ENCODE measurements at regions not wholly inside any gene's neighbourhood (a gene's known extent, or its start where the extent isn't known, plus 50 kb on each side); places are given as distances from the start of the nearest gene placed in this dataset.

- H3K4me2 ChIP-seq, result peak overlapping the region; percentile 37
- peaks cover 41% of the 10 kb centered on the region for H3K4me1 ChIP-seq (replicated peaks; ENCODE audit: insufficient read depth)
- peaks cover 25% of the 10 kb centered on the region for H3F3A ChIP-seq (ENCODE audit: insufficient read depth, low read depth)
- H3K27ac ChIP-seq, result peak overlapping the region; percentile 35
- BruUV-seq (replicated peaks), result no TSS peak
- H3K36me3 ChIP-seq (ENCODE audit: low read depth), result no peaks in the 10 kb centered on the region
- H3K9me3 ChIP-seq (ENCODE audit: insufficient read depth, low read depth), result peaks cover 3% of the 10 kb centered on the region; the same call in 1 of the 2 replicates
- intact Hi-C loops (cut with micrococcal nuclease; ENCODE audit: unreplicated experiment), result loop anchor here (1.0 to 10.0 kb wide), 8 partner anchors 62 to 398 kb away; partner anchors contain the start of gene BCL6
- no peak overlapping the region for H3K4me3 ChIP-seq
- H3K27me3 ChIP-seq (ENCODE audit: insufficient read depth, low read depth), result no peaks in the 10 kb centered on the region
- H3K79me2 ChIP-seq (ENCODE audit: low read depth), result no peaks in the 10 kb centered on the region
- H4K20me1 ChIP-seq (ENCODE audit: insufficient read depth), result no peaks in the 10 kb centered on the region
- ChIA-PET CTCF (no interaction called here), POLR2A (ENCODE audit: unreplicated experiment) (no interaction called here)
- peak in 1 of 2 experiments; percentile 89 for DNase-seq
- no peak for TF ChIP-seq CTCF (conservative IDR thresholded peaks at IDR 0.05)
- H3K9me2 ChIP-seq (ENCODE audit: insufficient read depth), result no peaks in the 10 kb centered on the region
- H2AFZ ChIP-seq, result no peak overlapping the region
Observed at GRCh38 chr3:188036375-188037194, 117.4 kb upstream of the LPP start.

GRCh38 chr3:188037195-188037718, 116.7 kb upstream of the LPP start:
- CTCF ChIA-PET, result interaction anchor here (0.6 to 1.1 kb wide), 2 partner anchors 292 to 300 kb away, joined by 5 to 11 read pairs; partner anchors contain the start of gene BCL6
- BruUV-seq (replicated peaks), result no TSS peak
- peak in 1 of 2 experiments; percentile 36 for DNase-seq
- H3K27me3 ChIP-seq (ENCODE audit: insufficient read depth, low read depth), result no peaks in the 10 kb centered on the region
- no peak overlapping the region for H2AFZ ChIP-seq
- no peaks in the 10 kb centered on the region for H3K36me3 ChIP-seq (ENCODE audit: low read depth)
- H3K4me3 ChIP-seq, result no peak overlapping the region
- H3K9me2 ChIP-seq (ENCODE audit: insufficient read depth), result no peaks in the 10 kb centered on the region
- H4K20me1 ChIP-seq (ENCODE audit: insufficient read depth), result no peaks in the 10 kb centered on the region
- intact Hi-C loops (cut with micrococcal nuclease; ENCODE audit: unreplicated experiment), result loop anchor here (1.0 to 10.0 kb wide), 8 partner anchors 62 to 398 kb away; partner anchors contain the start of gene BCL6
- peaks cover 30% of the 10 kb centered on the region for H3F3A ChIP-seq (ENCODE audit: insufficient read depth, low read depth)
- H3K9me3 ChIP-seq (ENCODE audit: insufficient read depth, low read depth), result peaks cover 3% of the 10 kb centered on the region; the same call in 1 of the 2 replicates
- peak overlapping the region; percentile 37 for H3K4me2 ChIP-seq
- H3K4me1 ChIP-seq (replicated peaks; ENCODE audit: insufficient read depth), result peaks cover 47% of the 10 kb centered on the region
- POLR2A ChIA-PET (ENCODE audit: unreplicated experiment), result interaction anchor here (0.5 to 0.7 kb wide), 2 partner anchors 110 to 224 kb away, joined by 4 read pairs; no protein-coding TSS in a partner anchor
- TF ChIP-seq CTCF (conservative IDR thresholded peaks at IDR 0.05) (peak; percentile 64), EZH2 (IDR thresholded peaks at IDR 0.05; ENCODE audit: low read depth) (no peak)
- no peaks in the 10 kb centered on the region for H3K79me2 ChIP-seq (ENCODE audit: low read depth)
- H3K27ac ChIP-seq, result peak overlapping the region; percentile 35

GRCh38 chr3:188037965-188038581, 115.9 kb upstream of the LPP start:
- Histone ChIP-seq H3K4me3 (no peak overlapping the region), H3K27ac (no peak overlapping the region), H3K4me2 (peak overlapping the region; percentile 37), H4K20me1 (ENCODE audit: insufficient read depth) (no peaks in the 10 kb centered on the region), H2AFZ (no peak overlapping the region), H3K79me2 (ENCODE audit: low read depth) (no peaks in the 10 kb centered on the region), H3K27me3 (ENCODE audit: insufficient read depth, low read depth) (no peaks in the 10 kb centered on the region), H3F3A (ENCODE audit: insufficient read depth, low read depth) (peaks cover 31% of the 10 kb centered on the region), H3K36me3 (ENCODE audit: low read depth) (no peaks in the 10 kb centered on the region), H3K9me2 (ENCODE audit: insufficient read depth) (no peaks in the 10 kb centered on the region), H3K4me1 (replicated peaks; ENCODE audit: insufficient read depth) (peaks cover 47% of the 10 kb centered on the region), H3K9me3 (ENCODE audit: insufficient read depth, low read depth) (peaks cover 3% of the 10 kb centered on the region; the same call in 1 of the 2 replicates)
- CTCF ChIA-PET, result interaction anchor here (0.8 to 1.1 kb wide), 2 partner anchors 290 to 293 kb away, joined by 5 read pairs; partner anchors contain the start of gene BCL6
- TF ChIP-seq EZH2 (IDR thresholded peaks at IDR 0.05; ENCODE audit: low read depth) (no peak), CTCF (conservative IDR thresholded peaks at IDR 0.05) (no peak)
- no TSS peak for BruUV-seq (replicated peaks)
- intact Hi-C loops (cut with micrococcal nuclease; ENCODE audit: unreplicated experiment), result loop anchor here (1.0 to 10.0 kb wide), 10 partner anchors 23 to 917 kb away; partner anchors contain the start of gene BCL6
- POLR2A ChIA-PET (ENCODE audit: unreplicated experiment), result interaction anchor here (0.5 to 0.7 kb wide), 2 partner anchors 111 to 223 kb away, joined by 4 read pairs; no protein-coding TSS in a partner anchor
- peak; percentile 68 to 78 for DNase-seq

Data from PC-9 (cell line).